Stomach (tissue), 8 donors: ENCODE measurements at regions not wholly inside any gene's neighbourhood (a gene's known extent, or its start where the extent isn't known, plus 50 kb on each side); places are given as distances from the start of the nearest gene placed in this dataset.

Source experiments
- DNase-seq, 2 donors: peaks; one replicate each; pipeline versions ENCODE4 v3.0.0 to v3.0.0-alpha.2; 2013 to 2019
- H3K27ac ChIP-seq, 5 donors: fragments of 200-600 bp in 4 of 5; sonication (generic) in 4 of 5; one replicate each; pipeline ENCODE4 v1.5.1; 2013 to 2019; ENCODE audit warnings: mild to moderate bottlenecking in 1 of 5, moderate library complexity in 1 of 5
- H3K27me3 ChIP-seq, 3 donors: fragments of 200-600 bp; sonication (generic); one replicate each; pipeline ENCODE4 v1.5.1; 2017 to 2019; ENCODE audit warnings: mixed run types in 1 of 3
- H3K36me3 ChIP-seq, 4 donors: fragments of 200-600 bp; sonication (generic); 1 replicate in 3 of 4; 2 replicates in 1 of 4; pipeline ENCODE4 v1.5.1; 2016 to 2019
- H3K4me1 ChIP-seq, 4 donors: fragments of 200-600 bp; sonication (generic); one replicate each; pipeline ENCODE4 v1.5.1; 2016 to 2019
- H3K4me3 ChIP-seq, 4 donors: fragments of 200-600 bp; sonication (generic) in 3 of 4; one replicate each; pipeline ENCODE4 v1.5.1; 2016 to 2019; ENCODE audit warnings: mild to moderate bottlenecking in 1 of 4
- H3K9me3 ChIP-seq, 4 donors: fragments of 200-600 bp; sonication (generic); one replicate each; pipeline ENCODE4 v1.5.1; 2016 to 2019
- EP300 ChIP-seq: sonication (generic); formaldehyde crosslinking; IDR thresholded peaks from one replicate; pipeline ENCODE4 v1.6.1; 2017; ENCODE audit warnings: antibody characterized with exemption
- POLR2A ChIP-seq, 4 donors: fragments of 450-650 bp; IDR thresholded peaks; one replicate each; pipeline ENCODE4 v1.6.1; 2016; ENCODE audit warnings: antibody characterized with exemption in 4 of 4, control low read depth in 2 of 4, mild to moderate bottlenecking in 1 of 4, moderate library complexity in 1 of 4
- POLR2AphosphoS5 ChIP-seq, 3 donors: sonication (generic); formaldehyde crosslinking; IDR thresholded peaks; one replicate each; pipeline ENCODE4 v1.6.1; 2016; ENCODE audit warnings: antibody characterized with exemption in 3 of 3
- WGBS, 5 donors: extraction: QIAGEN DNeasy Blood & Tissue Kit in 3 of 5; methylation state at CpG; one replicate each; pipeline versions ENCODE4 v1.1.5 to v1.1.7; 2013 to 2018; 5-methylcytosine and 5-hydroxymethylcytosine counted together
- intact Hi-C: fragments of 100-400 bp; cut with DNase I; formaldehyde crosslinking; loops from one replicate; pipeline ENCODE4 v1.15.1; 2023; ENCODE audit warnings: low total_unique reads
- TF ChIP-seq, protein P1 (sequence below), 7 experiments: fragments of 450-650 bp in 4 of 7; fragments of 200-600 bp in 3 of 7; sonication (generic) in 3 of 7; IDR thresholded peaks; one replicate each; pipeline ENCODE4 v1.5.1; 2016 to 2019; ENCODE audit warnings: antibody characterized with exemption in 7 of 7, control low read depth in 2 of 7, mild to moderate bottlenecking in 1 of 7
- donor health status: healthy with polysubstance abuse.
- donor health status: Bipolar disorder and iron deficiency.
- donor health status: healthy.

DNA sequence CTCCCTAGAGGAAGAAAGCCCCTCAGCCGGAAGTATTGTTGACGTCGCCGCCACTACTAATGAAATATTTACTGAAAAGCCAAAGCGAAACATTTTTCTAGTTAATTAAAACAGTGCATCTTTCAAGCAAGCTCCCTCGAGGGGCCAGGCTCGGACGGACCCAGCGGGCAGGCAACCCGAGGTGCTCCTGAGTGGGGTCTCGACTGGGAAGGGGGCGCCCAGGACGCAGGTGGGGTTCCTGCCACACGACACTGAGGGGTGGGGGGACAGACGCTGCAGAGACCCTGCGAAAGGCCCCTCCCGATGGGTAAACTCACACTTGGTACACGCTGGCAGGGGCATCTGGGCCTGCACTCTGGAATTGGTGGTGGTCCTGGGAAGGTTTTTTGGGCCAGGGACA, 72.4 kb upstream of the ADGRA1 start:
- Histone ChIP-seq H3K27ac (no peak overlapping the region), H3K9me3 (no peaks in the 10 kb centered on the region), H3K36me3 (no peaks in the 10 kb centered on the region), H3K4me3 (no peak overlapping the region), H3K4me1 (peaks cover 0 to 17% (median 2%) of the 10 kb centered on the region in 4 donors), H3K27me3 (peaks cover 0 to 35% (median 4%) of the 10 kb centered on the region in 3 donors)
- 83 to 87% (median 85%) methylated on average over 17 to 18 of the region's 18 CpGs for WGBS, 5 donors
- TF ChIP-seq POLR2A (IDR thresholded peaks at IDR 0.05) (no peak), POLR2AphosphoS5 (IDR thresholded peaks at IDR 0.05) (no peak), EP300 (no peak)
- TF ChIP-seq, protein P1, sequence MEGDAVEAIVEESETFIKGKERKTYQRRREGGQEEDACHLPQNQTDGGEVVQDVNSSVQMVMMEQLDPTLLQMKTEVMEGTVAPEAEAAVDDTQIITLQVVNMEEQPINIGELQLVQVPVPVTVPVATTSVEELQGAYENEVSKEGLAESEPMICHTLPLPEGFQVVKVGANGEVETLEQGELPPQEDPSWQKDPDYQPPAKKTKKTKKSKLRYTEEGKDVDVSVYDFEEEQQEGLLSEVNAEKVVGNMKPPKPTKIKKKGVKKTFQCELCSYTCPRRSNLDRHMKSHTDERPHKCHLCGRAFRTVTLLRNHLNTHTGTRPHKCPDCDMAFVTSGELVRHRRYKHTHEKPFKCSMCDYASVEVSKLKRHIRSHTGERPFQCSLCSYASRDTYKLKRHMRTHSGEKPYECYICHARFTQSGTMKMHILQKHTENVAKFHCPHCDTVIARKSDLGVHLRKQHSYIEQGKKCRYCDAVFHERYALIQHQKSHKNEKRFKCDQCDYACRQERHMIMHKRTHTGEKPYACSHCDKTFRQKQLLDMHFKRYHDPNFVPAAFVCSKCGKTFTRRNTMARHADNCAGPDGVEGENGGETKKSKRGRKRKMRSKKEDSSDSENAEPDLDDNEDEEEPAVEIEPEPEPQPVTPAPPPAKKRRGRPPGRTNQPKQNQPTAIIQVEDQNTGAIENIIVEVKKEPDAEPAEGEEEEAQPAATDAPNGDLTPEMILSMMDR (IDR thresholded peaks at IDR 0.05), result no peak
- no peak for DNase-seq
- intact Hi-C loops, result no loop called here

DNA sequence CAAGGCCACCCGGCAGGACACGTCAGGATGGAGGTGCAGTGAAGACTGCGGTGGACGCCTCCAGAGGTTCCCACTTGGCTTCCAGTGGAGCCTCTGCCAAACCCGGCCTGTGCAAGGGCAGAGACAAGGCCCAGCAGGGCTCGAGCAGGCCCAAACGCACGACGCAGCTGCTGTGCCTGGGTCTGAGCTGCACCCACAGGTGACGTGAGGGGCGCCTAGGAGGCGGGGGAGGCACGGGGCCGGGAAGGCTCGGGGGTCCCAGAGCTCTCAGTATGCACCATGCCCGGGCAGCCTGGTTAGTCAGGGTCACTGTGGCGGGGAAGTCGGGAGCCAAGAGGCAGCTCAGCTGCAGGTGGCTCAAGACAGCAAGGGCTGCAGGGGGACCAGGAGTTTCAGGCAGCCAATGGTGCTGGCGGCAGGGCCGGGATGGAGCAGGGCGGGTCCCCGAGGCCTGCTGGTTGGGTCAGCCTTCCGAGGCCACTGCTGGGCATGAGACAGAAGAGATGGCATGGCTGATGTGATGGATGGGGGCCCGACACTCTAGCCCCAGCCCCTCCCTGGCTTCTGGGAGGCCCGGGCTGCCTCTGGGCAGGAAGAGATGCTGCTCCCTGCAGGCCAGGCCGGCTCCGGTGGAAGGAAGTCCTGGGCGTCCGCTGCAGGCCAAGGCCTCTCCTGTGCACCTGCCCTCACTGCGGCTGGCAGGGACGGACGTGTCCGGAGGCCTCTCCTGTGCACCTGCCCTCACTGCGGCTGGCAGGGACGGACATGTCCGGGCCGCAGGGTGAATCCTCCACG, 72.2 kb upstream of the CFAP46 start:
- intact Hi-C loops, result no loop called here
- Histone ChIP-seq H3K9me3 (no peaks in the 10 kb centered on the region), H3K27me3 (peaks cover 0 to 34% (median 4%) of the 10 kb centered on the region in 3 donors), H3K4me1 (peaks cover 0 to 24% (median 7%) of the 10 kb centered on the region in 4 donors), H3K36me3 (no peaks in the 10 kb centered on the region), H3K4me3 (no peak overlapping the region), H3K27ac (peak overlapping the region in 1 of 5 donors; percentile 82)
- no peak for DNase-seq
- TF ChIP-seq, protein P1 (IDR thresholded peaks at IDR 0.05), result no peak
- TF ChIP-seq POLR2A (IDR thresholded peaks at IDR 0.05), result no peak
- no peak for TF ChIP-seq POLR2AphosphoS5 (IDR thresholded peaks at IDR 0.05)
- TF ChIP-seq EP300, result no peak
- 84 to 90% (median 87%) methylated on average over 27 to 38 of the region's 38 CpGs for WGBS, 5 donors

DNA sequence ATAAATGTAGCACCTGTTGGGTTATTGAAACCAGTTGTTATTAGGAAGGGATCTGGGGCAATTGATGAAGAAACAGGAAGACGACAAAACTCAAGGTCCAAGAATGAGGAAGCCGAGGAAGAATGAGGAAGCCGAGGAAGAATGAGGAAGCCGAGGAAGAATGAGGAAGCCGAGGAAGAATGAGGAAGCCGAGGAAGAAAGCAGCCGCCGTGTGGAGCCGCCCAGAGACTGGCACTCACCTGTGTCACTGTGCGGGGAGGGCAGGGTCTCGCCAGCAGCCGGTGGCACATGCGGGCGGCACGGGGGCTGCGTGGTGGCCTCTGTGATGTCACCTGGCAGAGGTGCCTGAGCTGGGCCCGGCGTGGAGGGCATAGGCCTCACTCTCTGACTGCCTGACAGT, 71.1 kb upstream of the CFAP46 start:
- peaks cover 0 to 28% (median 4%) of the 10 kb centered on the region in 3 donors for H3K27me3 ChIP-seq
- DNase-seq, result peak; percentile 36 to 58
- H3K4me1 ChIP-seq, result peaks cover 0 to 33% (median 13%) of the 10 kb centered on the region in 4 donors
- intact Hi-C loops, result no loop called here
- peak overlapping the region in 3 of 5 donors; percentile 38 to 82 (median 49) for H3K27ac ChIP-seq
- H3K4me3 ChIP-seq, result no peak overlapping the region
- no peaks in the 10 kb centered on the region for H3K9me3 ChIP-seq
- no peak for TF ChIP-seq POLR2AphosphoS5 (IDR thresholded peaks at IDR 0.05)
- TF ChIP-seq, protein P1 (IDR thresholded peaks at IDR 0.05), result no peak
- no peak for TF ChIP-seq EP300
- no peak for TF ChIP-seq POLR2A (IDR thresholded peaks at IDR 0.05)
- no peaks in the 10 kb centered on the region for H3K36me3 ChIP-seq
- 26 to 53% (median 50%) methylated on average over 9 to 18 of the region's 18 CpGs for WGBS, 5 donors

DNA sequence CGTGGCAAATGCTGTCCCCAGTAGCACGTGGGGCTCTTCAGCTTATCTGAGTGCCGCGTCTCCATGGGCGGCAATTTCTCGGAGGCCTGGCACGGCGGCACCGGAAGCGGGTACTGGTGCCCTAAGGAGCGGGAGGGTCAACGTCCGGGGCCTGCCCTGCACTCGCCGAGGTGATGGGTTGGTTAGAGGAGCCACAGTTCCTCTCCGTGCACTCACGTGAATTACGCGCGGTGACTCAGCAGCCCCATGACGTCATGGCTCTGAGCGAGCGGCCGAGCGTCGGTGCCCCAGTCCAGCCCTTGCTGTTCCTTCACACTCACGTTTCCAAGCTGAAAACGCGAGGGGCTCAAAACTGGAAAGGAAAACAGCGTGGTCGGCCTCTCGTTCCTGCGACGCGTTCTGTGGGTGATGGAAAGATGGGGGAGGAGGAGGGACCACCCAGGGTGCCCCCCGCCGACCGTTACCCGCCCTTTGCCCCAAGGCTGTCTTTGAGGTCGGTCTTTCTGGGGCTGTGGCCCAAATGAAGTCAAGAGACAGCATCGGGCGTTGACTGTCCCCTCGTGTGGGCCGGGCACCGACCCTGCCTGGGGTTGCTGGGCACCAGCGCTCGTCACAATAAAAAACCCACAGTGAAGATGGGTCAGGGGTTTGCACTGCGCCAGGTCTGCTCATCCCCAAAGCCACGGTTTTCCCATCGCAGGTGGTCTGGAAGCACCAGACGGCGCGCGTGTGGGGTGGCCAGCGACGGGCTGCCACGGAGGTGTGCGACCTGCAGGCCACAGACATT, 70.4 kb upstream of the CFAP46 start:
- no peaks in the 10 kb centered on the region for H3K9me3 ChIP-seq
- H3K4me3 ChIP-seq, result no peak overlapping the region
- H3K27me3 ChIP-seq, result peaks cover 0 to 28% (median 4%) of the 10 kb centered on the region in 3 donors
- intact Hi-C loops, result no loop called here
- peaks cover 0 to 35% (median 15%) of the 10 kb centered on the region in 4 donors for H3K4me1 ChIP-seq
- no peak for DNase-seq
- TF ChIP-seq POLR2AphosphoS5 (IDR thresholded peaks at IDR 0.05), result no peak
- TF ChIP-seq EP300, result no peak
- no peak for TF ChIP-seq POLR2A (IDR thresholded peaks at IDR 0.05)
- TF ChIP-seq, protein P1 (IDR thresholded peaks at IDR 0.05), result no peak
- H3K36me3 ChIP-seq, result no peaks in the 10 kb centered on the region
- peak overlapping the region in 3 of 5 donors; percentile 38 to 82 (median 49) for H3K27ac ChIP-seq
- WGBS, 5 donors, result 85 to 93% (median 91%) methylated on average over 43 to 58 of the region's 58 CpGs
